Endothelial cell (in vitro differentiated cells): ENCODE measurements at regions not wholly inside any gene's neighbourhood (a gene's known extent, or its start where the extent isn't known, plus 50 kb on each side); places are given as distances from the start of the nearest gene placed in this dataset.

Source experiments
- DNase-seq: peaks from one replicate; pipeline ENCODE4 v3.0.0; 2021; ENCODE audit warnings: low spot score
- H3K27ac Mint-ChIP-seq: one replicate; pipeline ENCODE4 v1.8.0; 2021; ENCODE audit warnings: mixed read lengths, inconsistent platforms; ENCODE audit not compliant: unreplicated experiment
- H3K27me3 Mint-ChIP-seq: one replicate; pipeline ENCODE4 v1.8.0; 2021; ENCODE audit warnings: mild to moderate bottlenecking, moderate library complexity, mixed read lengths, inconsistent platforms; ENCODE audit not compliant: unreplicated experiment
- H3K36me3 Mint-ChIP-seq: one replicate; pipeline ENCODE4 v1.8.0; 2021; ENCODE audit warnings: mild to moderate bottlenecking, low read depth, mixed read lengths, inconsistent platforms; ENCODE audit not compliant: unreplicated experiment
- H3K4me1 Mint-ChIP-seq: one replicate; pipeline ENCODE4 v1.8.0; 2021; ENCODE audit warnings: mild to moderate bottlenecking, mixed read lengths, inconsistent platforms; ENCODE audit not compliant: unreplicated experiment
- H3K4me3 Mint-ChIP-seq: one replicate; pipeline ENCODE4 v1.8.0; 2021; ENCODE audit warnings: mild to moderate bottlenecking, mixed read lengths, inconsistent platforms; ENCODE audit not compliant: unreplicated experiment
- H3K9me3 Mint-ChIP-seq: one replicate; pipeline ENCODE4 v1.8.0; 2021; ENCODE audit warnings: mixed read lengths, inconsistent platforms; ENCODE audit not compliant: unreplicated experiment
- TF ChIP-seq, protein P1 (sequence below): fragments of 200-600 bp; sonication (generic); IDR thresholded peaks from one replicate; pipeline ENCODE4 v1.5.0; 2021; ENCODE audit warnings: antibody characterized with exemption; ENCODE audit not compliant: unreplicated experiment

DNA sequence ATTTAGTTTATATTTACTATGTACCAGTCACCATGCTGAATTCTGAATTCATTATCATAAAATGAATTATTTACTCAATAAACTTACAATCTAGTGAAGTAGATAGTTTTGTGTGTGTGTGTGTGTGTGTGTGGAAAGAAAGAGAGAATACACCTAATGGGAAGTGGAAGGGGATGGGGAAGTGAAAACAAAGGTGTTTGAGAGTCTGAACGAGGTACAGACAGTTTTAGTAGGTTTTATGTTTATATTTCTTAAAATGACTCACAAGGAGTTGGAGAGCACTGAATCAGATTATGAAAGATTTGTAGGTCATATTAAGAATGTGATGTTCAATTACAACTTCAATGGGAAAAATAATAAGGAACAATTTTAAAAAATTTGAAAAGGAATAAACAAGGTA is 1753.0 kb downstream of the SLITRK1 start:
- TF ChIP-seq, protein P1, sequence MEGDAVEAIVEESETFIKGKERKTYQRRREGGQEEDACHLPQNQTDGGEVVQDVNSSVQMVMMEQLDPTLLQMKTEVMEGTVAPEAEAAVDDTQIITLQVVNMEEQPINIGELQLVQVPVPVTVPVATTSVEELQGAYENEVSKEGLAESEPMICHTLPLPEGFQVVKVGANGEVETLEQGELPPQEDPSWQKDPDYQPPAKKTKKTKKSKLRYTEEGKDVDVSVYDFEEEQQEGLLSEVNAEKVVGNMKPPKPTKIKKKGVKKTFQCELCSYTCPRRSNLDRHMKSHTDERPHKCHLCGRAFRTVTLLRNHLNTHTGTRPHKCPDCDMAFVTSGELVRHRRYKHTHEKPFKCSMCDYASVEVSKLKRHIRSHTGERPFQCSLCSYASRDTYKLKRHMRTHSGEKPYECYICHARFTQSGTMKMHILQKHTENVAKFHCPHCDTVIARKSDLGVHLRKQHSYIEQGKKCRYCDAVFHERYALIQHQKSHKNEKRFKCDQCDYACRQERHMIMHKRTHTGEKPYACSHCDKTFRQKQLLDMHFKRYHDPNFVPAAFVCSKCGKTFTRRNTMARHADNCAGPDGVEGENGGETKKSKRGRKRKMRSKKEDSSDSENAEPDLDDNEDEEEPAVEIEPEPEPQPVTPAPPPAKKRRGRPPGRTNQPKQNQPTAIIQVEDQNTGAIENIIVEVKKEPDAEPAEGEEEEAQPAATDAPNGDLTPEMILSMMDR, result no peak
- no peaks in the 10 kb centered on the region for H3K4me1 Mint-ChIP-seq
- DNase-seq, result no peak
- H3K4me3 Mint-ChIP-seq, result no peak overlapping the region
- H3K27me3 Mint-ChIP-seq, result no peaks in the 10 kb centered on the region
- H3K9me3 Mint-ChIP-seq, result no peaks in the 10 kb centered on the region
- no peak overlapping the region for H3K27ac Mint-ChIP-seq
- H3K36me3 Mint-ChIP-seq, result no peaks in the 10 kb centered on the region

DNA sequence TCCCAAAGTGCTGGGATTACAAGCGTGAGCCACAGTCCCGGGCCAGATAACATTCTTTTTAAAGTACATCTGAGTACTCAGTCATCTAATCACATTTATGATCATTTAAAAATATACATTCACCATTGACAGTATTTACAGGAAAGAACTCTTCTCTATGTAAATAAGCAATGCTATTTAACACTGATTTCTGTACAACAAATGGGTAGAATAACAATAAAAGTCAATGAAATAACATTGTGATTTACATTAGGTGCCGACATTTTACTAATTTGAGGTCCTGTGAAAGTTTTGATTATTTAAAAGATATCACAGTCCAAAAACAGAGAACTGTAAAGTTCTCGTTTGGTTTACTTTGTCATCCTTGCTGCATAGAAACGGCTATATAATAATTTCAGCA is 1763.7 kb downstream of the SLITRK1 start:
- Mint-ChIP-seq H3K4me1 (no peaks in the 10 kb centered on the region), H3K27ac (no peak overlapping the region), H3K36me3 (no peaks in the 10 kb centered on the region), H3K9me3 (no peaks in the 10 kb centered on the region), H3K4me3 (no peak overlapping the region), H3K27me3 (peaks cover 2% of the 10 kb centered on the region)
- TF ChIP-seq, protein P1, result no peak
- DNase-seq, result no peak

DNA sequence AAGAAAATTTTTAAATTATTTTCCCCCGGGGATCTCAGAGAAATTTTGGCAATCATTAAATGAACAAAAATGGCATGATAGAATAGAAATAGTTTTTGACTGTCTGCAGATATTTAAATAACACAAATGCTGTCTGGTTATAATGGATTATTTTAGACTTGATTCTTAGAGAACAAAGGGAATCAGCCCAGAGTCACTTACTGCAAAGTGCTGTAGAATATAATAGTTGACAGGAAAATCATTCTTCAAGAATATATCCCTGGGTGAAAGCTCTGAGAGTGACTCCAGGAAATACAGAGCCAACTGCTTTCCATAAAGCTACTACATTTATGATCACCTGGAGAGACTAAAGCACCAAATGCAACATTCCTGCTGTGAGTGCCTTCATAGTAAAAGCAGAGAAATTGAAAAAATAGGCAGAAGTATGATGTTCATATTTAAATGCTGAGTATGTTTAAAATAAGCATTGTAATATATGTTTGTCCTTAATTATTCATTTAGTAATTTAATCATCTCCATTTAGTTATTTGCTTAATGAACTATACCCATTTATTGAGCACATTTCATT is 1765.8 kb downstream of the SLITRK1 start:
- Mint-ChIP-seq H3K36me3 (no peaks in the 10 kb centered on the region), H3K27me3 (no peaks in the 10 kb centered on the region), H3K4me1 (no peaks in the 10 kb centered on the region), H3K4me3 (no peak overlapping the region), H3K27ac (no peak overlapping the region), H3K9me3 (no peaks in the 10 kb centered on the region)
- no peak for DNase-seq
- TF ChIP-seq, protein P1, result no peak

DNA sequence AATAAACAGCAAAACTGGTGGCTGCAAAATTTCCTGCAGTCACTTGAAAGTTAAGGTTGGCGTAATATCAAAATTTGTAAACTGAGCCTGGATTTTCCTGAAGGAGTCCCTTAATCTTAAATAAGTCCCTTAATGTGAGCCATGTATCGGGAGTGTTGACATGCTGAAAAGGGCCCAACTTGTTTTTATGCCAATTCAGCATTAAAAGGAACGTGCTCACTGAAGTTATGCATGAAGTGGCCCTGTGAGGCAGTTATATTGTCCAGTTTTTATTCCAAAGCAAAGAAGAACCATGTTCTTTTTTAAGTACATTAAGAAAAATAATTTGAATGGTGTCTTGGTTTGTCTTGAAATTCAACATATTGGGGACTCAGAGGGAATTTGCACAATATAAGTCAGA is 1766.9 kb downstream of the SLITRK1 start:
- TF ChIP-seq, protein P1, result no peak
- DNase-seq, result no peak
- Mint-ChIP-seq H3K27ac (no peak overlapping the region), H3K4me3 (no peak overlapping the region), H3K36me3 (no peaks in the 10 kb centered on the region), H3K9me3 (no peaks in the 10 kb centered on the region), H3K27me3 (no peaks in the 10 kb centered on the region), H3K4me1 (no peaks in the 10 kb centered on the region)

DNA sequence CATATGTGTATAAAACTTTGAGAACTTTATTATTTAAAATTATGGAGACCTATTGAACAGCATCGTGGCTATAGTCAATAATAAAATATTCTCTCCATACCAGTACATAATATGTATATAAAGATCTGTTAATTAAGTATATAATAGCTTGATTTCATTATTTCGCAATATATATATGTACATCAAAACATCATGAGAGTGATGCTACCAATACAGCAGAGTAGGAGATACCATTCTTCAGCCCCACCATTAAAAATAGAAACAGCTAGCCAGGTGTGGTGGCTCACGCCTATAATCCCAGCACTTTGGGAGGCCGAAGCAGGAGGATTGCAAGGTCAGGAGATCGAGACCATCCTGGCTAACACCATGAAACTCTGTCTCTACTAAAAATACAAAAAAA is 1755.3 kb upstream of the SPRY2 start:
- no peaks in the 10 kb centered on the region for H3K36me3 Mint-ChIP-seq
- no peaks in the 10 kb centered on the region for H3K27me3 Mint-ChIP-seq
- no peak overlapping the region for H3K27ac Mint-ChIP-seq
- no peaks in the 10 kb centered on the region for H3K9me3 Mint-ChIP-seq
- no peaks in the 10 kb centered on the region for H3K4me1 Mint-ChIP-seq
- no peak overlapping the region for H3K4me3 Mint-ChIP-seq
- DNase-seq, result no peak
- TF ChIP-seq, protein P1, result no peak
